Hepatocyte (in vitro differentiated cells): ENCODE measurements at regions not wholly inside any gene's neighbourhood (a gene's known extent, or its start where the extent isn't known, plus 50 kb on each side); places are given as distances from the start of the nearest gene placed in this dataset.
A peak's percentile ranks its signal among the peaks of the same experiment; 100 is the strongest.

ENCODE experiments used
- DNase-seq: peaks from one replicate; pipeline ENCODE4 v3.0.0-alpha.2; 2016; ENCODE audit warnings: low spot score
- H2AFZ ChIP-seq: fragments of 200-600 bp; sonication (generic); 2 replicates; pipeline ENCODE4 v1.6.0; 2016; ENCODE audit warnings: antibody characterized with exemption, mild to moderate bottlenecking
- H3K27ac ChIP-seq: fragments of 200-600 bp; sonication (generic); 2 replicates; pipeline ENCODE4 v1.5.1; 2016; ENCODE audit warnings: mild to moderate bottlenecking
- H3K27me3 ChIP-seq: fragments of 200-600 bp; sonication (generic); 2 replicates; pipeline ENCODE4 v1.6.1; 2016
- H3K36me3 ChIP-seq: fragments of 200-600 bp; sonication (generic); replicated peaks from 2 replicates; pipeline ENCODE4 v1.5.1; 2016; ENCODE audit warnings: low read depth; ENCODE audit not compliant: insufficient read depth
- H3K4me1 ChIP-seq: fragments of 200-600 bp; sonication (generic); 2 replicates; pipeline ENCODE4 v1.5.1; 2016; ENCODE audit warnings: mild to moderate bottlenecking, moderate library complexity; ENCODE audit not compliant: insufficient read depth
- H3K4me2 ChIP-seq: fragments of 200-600 bp; sonication (generic); 2 replicates; pipeline ENCODE4 v1.6.0; 2016
- H3K4me3 ChIP-seq: fragments of 200-600 bp; sonication (generic); 2 replicates; pipeline ENCODE4 v1.5.1; 2016; ENCODE audit warnings: mild to moderate bottlenecking
- H3K79me2 ChIP-seq: fragments of 200-600 bp; sonication (generic); 2 replicates; pipeline ENCODE4 v1.6.0; 2017; ENCODE audit warnings: mild to moderate bottlenecking
- H3K9me2 ChIP-seq: fragments of 200-600 bp; sonication (generic); replicated peaks from 2 replicates; pipeline ENCODE4 v1.6.0; 2017; ENCODE audit warnings: mild to moderate bottlenecking; ENCODE audit not compliant: insufficient read depth
- H3K9me3 ChIP-seq: fragments of 200-600 bp; sonication (generic); 2 replicates; pipeline ENCODE4 v1.5.1; 2016; ENCODE audit warnings: low read depth, mild to moderate bottlenecking
- H4K20me1 ChIP-seq: fragments of 200-600 bp; sonication (generic); 2 replicates; pipeline ENCODE4 v1.6.0; 2016; ENCODE audit warnings: mild to moderate bottlenecking; ENCODE audit not compliant: insufficient read depth, poor library complexity, severe bottlenecking
- EZH2 ChIP-seq: fragments of 200-600 bp; sonication (generic); IDR thresholded peaks from 2 replicates; pipeline ENCODE4 v1.6.1; 2016; ENCODE audit warnings: antibody characterized with exemption, mild to moderate bottlenecking, borderline replicate concordance
- EZH2phosphoT487 ChIP-seq: fragments of 200-600 bp; sonication (generic); IDR thresholded peaks from one replicate; pipeline ENCODE4 v1.6.1; 2018; ENCODE audit warnings: antibody characterized with exemption, mild to moderate bottlenecking, low read depth, moderate library complexity; ENCODE audit not compliant: unreplicated experiment, severe bottlenecking
- WGBS: methylation state at CpG from one replicate; pipeline ENCODE4 v1.1.6; 2016; ENCODE audit warnings: low lambda C conversion rate; ENCODE audit errors: missing lambda C conversion rate; 5-methylcytosine and 5-hydroxymethylcytosine counted together
- TF ChIP-seq, protein P1 (sequence below): fragments of 200-600 bp; sonication (generic); IDR thresholded peaks from 2 replicates; pipeline ENCODE4 v1.5.1; 2016; ENCODE audit warnings: antibody characterized with exemption, mild to moderate bottlenecking; ENCODE audit not compliant: poor library complexity

DNA sequence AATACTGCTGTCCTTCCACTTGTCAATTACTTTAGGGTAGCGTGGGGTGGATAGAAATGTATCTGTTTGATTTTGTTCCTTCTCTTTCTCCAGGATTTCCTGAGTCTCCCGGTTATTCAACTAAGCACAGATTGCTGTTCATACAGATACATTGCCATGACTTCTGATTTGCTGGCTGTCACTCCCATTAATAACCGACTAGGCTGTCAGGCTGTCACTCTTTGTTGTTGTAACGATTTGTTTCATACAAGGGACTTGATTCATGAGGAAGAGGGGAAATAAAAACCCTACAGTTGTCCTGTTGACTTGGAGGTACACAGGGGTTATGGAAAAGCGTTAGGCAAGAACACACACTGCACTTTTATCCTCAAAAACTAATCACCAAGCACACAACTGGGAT, 302.7 kb upstream of the SMIM21 start:
- H2AFZ ChIP-seq: no peak overlapping the region
- TF ChIP-seq, protein P1, sequence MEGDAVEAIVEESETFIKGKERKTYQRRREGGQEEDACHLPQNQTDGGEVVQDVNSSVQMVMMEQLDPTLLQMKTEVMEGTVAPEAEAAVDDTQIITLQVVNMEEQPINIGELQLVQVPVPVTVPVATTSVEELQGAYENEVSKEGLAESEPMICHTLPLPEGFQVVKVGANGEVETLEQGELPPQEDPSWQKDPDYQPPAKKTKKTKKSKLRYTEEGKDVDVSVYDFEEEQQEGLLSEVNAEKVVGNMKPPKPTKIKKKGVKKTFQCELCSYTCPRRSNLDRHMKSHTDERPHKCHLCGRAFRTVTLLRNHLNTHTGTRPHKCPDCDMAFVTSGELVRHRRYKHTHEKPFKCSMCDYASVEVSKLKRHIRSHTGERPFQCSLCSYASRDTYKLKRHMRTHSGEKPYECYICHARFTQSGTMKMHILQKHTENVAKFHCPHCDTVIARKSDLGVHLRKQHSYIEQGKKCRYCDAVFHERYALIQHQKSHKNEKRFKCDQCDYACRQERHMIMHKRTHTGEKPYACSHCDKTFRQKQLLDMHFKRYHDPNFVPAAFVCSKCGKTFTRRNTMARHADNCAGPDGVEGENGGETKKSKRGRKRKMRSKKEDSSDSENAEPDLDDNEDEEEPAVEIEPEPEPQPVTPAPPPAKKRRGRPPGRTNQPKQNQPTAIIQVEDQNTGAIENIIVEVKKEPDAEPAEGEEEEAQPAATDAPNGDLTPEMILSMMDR: no peak
- TF ChIP-seq EZH2 (no peak), EZH2phosphoT487 (no peak)
- 63% methylated on average over 5 of the region's 5 CpGs for WGBS
- no peaks in the 10 kb centered on the region for H3K4me1 ChIP-seq
- H3K36me3 ChIP-seq: no peaks in the 10 kb centered on the region
- H3K9me3 ChIP-seq: no peaks in the 10 kb centered on the region
- no peaks in the 10 kb centered on the region for H3K9me2 ChIP-seq
- H3K27ac ChIP-seq: no peak overlapping the region
- no peak for DNase-seq
- H4K20me1 ChIP-seq: no peaks in the 10 kb centered on the region
- H3K79me2 ChIP-seq: no peaks in the 10 kb centered on the region
- H3K4me3 ChIP-seq: no peak overlapping the region
- no peaks in the 10 kb centered on the region for H3K27me3 ChIP-seq
- no peak overlapping the region for H3K4me2 ChIP-seq

DNA sequence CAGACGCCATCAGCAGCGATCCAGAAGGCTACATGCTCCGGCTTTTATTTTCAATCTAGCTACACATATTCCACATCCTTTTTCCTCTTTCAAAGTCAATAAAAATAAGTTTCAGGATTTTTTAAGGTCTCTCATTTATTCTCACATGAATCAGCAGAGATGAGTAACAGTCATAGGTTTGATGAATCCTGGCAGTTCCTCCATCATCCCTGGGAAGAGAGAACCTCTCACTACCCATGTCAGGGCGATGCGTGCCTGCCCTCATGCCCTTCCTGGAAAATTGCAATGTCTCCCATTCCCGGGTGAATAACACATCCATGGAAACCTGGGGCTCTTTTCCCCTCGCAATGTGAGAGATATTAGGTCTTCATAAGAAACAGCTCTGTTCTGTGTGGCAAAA, 301.1 kb upstream of the SMIM21 start:
- Histone ChIP-seq H2AFZ (no peak overlapping the region), H3K27ac (no peak overlapping the region), H3K27me3 (no peaks in the 10 kb centered on the region), H3K4me1 (no peaks in the 10 kb centered on the region), H3K9me2 (no peaks in the 10 kb centered on the region), H3K4me2 (no peak overlapping the region), H3K36me3 (no peaks in the 10 kb centered on the region), H3K4me3 (no peak overlapping the region), H3K79me2 (no peaks in the 10 kb centered on the region), H4K20me1 (no peaks in the 10 kb centered on the region), H3K9me3 (no peaks in the 10 kb centered on the region)
- no peak for DNase-seq
- WGBS: 87% methylated on average over 7 of the region's 7 CpGs
- TF ChIP-seq, protein P1: no peak
- TF ChIP-seq EZH2: no peak

DNA sequence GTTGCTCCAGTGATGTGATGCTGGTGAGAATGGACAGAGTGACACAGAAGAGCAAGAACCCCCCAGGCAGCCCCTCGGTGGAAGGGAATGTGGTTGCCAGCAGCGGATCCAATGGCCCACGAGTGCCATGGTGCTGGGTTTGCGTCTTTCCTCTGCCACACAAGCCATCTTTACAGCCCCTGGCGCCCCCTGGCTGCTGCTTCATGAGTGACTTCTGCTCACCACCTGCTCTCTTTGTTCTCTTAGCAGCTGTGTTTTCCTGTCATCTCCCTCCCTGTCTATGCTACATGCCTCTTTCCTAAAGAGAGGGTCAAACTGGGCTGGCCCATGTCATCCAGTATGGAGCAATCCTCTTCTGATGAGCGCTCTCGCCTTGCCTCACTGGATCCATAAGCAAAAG, 300.0 kb upstream of the SMIM21 start:
- WGBS: 57% methylated on average over 7 of the region's 7 CpGs
- H3K27ac ChIP-seq: no peak overlapping the region
- H3K27me3 ChIP-seq: no peaks in the 10 kb centered on the region
- no peaks in the 10 kb centered on the region for H4K20me1 ChIP-seq
- no peak overlapping the region for H3K4me2 ChIP-seq
- H3K4me1 ChIP-seq: no peaks in the 10 kb centered on the region
- H3K36me3 ChIP-seq: no peaks in the 10 kb centered on the region
- peak; percentile 35 for DNase-seq
- no peaks in the 10 kb centered on the region for H3K9me3 ChIP-seq
- TF ChIP-seq EZH2 (no peak), EZH2phosphoT487 (no peak)
- TF ChIP-seq, protein P1: peak; percentile 39
- H3K4me3 ChIP-seq: no peak overlapping the region
- no peaks in the 10 kb centered on the region for H3K79me2 ChIP-seq
- no peak overlapping the region for H2AFZ ChIP-seq
- no peaks in the 10 kb centered on the region for H3K9me2 ChIP-seq
